GM06990 (cell line): ENCODE measurements at regions not wholly inside any gene's neighbourhood (a gene's known extent, or its start where the extent isn't known, plus 50 kb on each side); places are given as distances from the start of the nearest gene placed in this dataset.
"Not testable (repeated sequence)": the region's sequence is repeated elsewhere in the genome, so short reads cannot be mapped to it uniquely, and the experiment has no call there.

ENCODE experiments used
- DNase-seq: peaks from one replicate; pipeline ENCODE4 v3.0.0-alpha.2; 2011; ENCODE audit not compliant: insufficient read length; ENCODE audit errors: extremely low read depth
- H3K27me3 ChIP-seq: replicated peaks from 2 replicates; pipeline ENCODE4 v1.6.0; 2011; ENCODE audit warnings: low read length; ENCODE audit not compliant: control insufficient read depth, insufficient read depth
- H3K36me3 ChIP-seq: 2 replicates; pipeline ENCODE4 v1.5.1; 2011; ENCODE audit warnings: low read length; ENCODE audit not compliant: control insufficient read depth, insufficient read depth
- H3K4me3 ChIP-seq: replicated peaks from 2 replicates; pipeline ENCODE4 v1.5.1; 2011; ENCODE audit warnings: low read depth, mild to moderate bottlenecking, control low read depth, low read length
- CTCF ChIP-seq: IDR thresholded peaks from 2 replicates; pipeline ENCODE4 v1.5.1; 2011; ENCODE audit warnings: low read length, control low read depth, mild to moderate bottlenecking, inconsistent platforms; ENCODE audit not compliant: insufficient read depth, poor library complexity, severe bottlenecking

DNA sequence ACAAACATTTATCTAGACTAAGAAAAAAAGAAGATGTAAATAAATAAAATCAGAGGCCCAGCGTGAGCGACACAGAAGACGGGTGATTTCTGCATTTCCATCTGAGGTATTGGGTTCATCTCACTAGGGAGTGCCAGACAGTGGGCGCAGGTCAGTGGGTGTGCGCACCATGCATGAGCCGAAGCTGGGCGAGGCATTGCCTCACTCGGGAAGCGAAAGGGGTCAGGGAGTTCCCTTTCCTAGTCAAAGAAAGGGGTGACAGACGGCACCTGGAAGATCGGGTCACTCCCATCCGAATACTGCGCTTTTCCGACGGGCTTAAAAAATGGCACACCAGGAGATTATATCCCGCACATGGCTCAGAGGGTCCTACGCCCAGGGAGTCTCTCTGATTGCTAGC is 79.5 kb upstream of the ABCD2 start:
- H3K4me3 ChIP-seq, H3K27me3 ChIP-seq, DNase-seq, H3K36me3 ChIP-seq: not testable (repeated sequence)

DNA sequence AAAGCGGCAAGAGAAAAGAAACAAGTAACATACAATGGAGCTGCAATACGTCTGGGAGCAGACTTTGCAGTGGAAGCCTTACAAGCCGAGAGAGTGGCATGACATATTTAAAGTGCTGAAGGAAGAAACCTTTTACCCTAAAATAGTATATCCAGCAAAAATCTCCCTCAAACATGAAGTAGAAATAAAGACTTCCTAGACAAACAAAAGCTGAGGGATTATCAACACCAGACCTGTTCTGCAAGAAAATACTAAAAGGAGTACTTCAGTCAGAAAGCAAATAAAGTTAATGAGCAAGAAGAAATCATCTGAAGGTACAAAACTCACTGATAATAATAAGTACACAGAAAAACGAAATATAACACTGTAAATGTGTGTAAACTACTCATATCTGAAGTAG is 77.5 kb upstream of the ABCD2 start:
- Histone ChIP-seq H3K36me3 (no peaks in the 10 kb centered on the region), H3K4me3 (no peak overlapping the region), H3K27me3 (no peaks in the 10 kb centered on the region)
- no peak for DNase-seq
- TF ChIP-seq CTCF = no peak

DNA sequence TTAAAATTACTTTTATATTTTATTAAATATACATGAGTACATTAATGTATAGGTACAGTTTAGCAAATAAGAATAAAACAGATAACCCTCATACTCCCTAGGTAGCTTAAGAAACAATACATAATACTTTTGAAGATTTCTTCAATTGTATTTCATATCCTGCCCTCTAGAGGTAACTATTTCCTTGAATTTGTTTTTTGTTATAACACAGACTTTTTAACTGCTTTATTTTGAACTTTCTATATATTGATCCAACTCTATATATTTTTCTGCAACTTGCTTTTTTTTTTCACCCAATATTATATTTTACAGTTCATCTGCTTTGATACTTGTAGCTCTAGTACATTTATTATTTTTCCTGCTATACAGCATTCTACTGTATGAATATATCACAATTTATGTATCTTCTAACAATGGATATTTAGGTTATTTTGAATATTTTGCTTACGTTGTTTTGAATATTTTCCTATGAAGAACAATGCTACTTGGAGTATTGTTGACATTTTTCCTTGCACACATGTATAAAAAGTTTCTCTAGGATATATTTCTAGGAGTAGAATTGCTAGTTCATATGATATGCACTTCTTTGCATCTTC is 72.8 kb upstream of the ABCD2 start:
- TF ChIP-seq CTCF = peak; percentile 18
- no peak overlapping the region for H3K4me3 ChIP-seq
- no peaks in the 10 kb centered on the region for H3K27me3 ChIP-seq
- no peak for DNase-seq
- no peaks in the 10 kb centered on the region for H3K36me3 ChIP-seq

DNA sequence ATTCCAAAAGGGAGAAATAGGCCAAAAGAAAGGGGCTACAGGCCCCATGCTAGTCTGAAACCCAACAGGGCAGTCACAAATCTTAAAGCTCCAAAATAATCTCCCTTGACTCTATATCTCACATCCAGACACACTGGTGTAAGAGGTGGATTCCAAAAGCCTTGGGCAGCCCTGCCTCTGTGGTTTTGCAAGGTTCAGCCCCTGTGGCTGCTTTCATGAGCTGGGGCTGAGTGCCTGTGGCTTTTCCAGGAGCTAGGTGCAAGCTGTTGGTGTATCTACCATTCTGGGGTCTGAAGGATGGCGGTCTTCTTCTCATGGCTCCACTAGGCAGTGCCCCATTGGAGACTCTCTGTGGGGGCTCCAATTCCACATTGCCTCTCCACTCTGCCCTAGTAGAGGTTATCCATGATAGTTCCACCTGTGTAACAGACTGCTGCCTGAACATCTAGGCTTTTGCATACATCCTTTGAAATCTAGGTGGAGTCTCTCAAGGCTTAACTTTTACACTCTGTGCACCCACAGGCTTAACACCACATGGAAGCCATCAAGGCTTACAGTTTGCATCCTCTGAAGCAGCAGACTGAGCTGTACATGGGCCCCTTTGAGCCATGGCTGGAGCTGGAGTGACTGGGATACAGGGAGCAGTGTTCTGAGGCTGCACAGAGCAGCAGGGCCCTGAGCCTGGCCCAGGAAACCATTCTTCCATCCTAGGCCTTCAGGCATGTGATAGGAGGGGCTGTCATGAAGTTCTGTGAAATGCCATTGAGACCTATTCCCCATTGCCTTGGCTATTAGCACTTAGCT is 66.5 kb upstream of the ABCD2 start:
- no peak for TF ChIP-seq CTCF

DNA sequence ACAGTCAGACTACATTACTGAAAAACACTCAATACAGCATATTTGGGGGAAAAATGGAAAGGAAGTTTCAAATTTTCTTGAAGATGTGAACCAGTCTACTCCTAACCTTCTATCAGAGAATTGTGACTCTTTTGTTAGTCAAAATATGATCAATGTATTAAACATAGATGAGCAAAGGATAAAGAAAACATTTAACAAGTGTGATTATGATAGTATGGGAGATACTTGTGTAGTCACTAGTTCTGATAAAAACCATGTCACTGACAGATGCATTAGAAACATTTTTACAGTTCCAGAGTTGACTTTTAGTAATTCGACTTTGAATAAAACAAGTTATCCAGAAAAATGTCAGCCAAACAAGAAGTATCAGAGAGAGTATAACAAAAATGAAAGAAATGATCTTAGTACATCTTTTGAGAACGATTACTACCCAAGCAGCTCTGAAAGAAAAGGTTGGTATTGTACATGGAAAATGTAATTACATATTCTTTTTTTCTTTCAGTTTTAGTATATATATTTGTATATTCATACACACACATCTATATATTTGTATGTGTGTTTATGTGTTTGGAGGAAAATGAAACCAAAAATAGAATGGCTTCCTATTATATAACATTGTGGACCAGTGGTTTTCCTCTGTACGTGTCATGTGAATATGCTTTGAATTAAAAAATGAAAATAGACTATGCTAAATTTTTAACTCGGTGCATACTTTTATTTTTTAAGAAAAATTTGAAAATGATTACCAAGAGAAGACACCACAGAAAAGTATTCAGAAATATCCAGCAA is 63.3 kb upstream of the ABCD2 start:
- TF ChIP-seq CTCF = no peak
- no peaks in the 10 kb centered on the region for H3K27me3 ChIP-seq
- DNase-seq = no peak
- no peaks in the 10 kb centered on the region for H3K36me3 ChIP-seq
- H3K4me3 ChIP-seq = peak overlapping the region; percentile 31

More for the DNA sequence above, 66.5 kb upstream of the ABCD2 start:
- Histone ChIP-seq H3K36me3 (no peaks in the 10 kb centered on the region), H3K27me3 (no peaks in the 10 kb centered on the region), H3K4me3 (no peak overlapping the region)
- DNase-seq = no peak

DNA sequence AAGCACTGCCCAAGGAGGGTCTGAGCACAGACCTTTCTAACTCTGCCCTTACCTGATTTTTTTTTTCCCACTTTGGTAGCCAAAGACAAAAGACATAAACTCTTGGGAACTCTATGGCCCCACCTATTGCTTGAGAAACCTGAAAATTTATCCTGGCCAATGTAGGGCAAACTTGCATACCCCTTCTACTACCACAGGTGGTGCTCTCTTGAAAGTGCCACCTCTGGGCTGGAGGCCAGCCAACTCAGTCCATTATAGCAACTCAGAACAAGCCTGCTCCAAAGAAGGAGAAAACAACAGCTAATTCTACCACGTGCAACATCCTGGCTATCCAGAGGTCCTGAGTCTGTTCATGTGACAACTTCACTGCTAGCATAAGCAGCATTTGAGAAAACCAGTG is 55.7 kb upstream of the ABCD2 start:
- DNase-seq = no peak
- Histone ChIP-seq H3K4me3 (no peak overlapping the region), H3K27me3 (no peaks in the 10 kb centered on the region), H3K36me3 (no peaks in the 10 kb centered on the region)
- no peak for TF ChIP-seq CTCF
